HepG2 (cell line): ENCODE measurements at regions not wholly inside any gene's neighbourhood (a gene's known extent, or its start where the extent isn't known, plus 50 kb on each side); places are given as distances from the start of the nearest gene placed in this dataset.

Experiments
- CHCHD3 ChIP-seq: sonication (generic); formaldehyde crosslinking; IDR thresholded peaks from 2 replicates; pipeline ENCODE4 v1.8.0; 2022; ENCODE audit warnings: mild to moderate bottlenecking, missing genetic modification reagents, moderate library complexity
- FOXA3 ChIP-seq: IDR thresholded peaks from 2 replicates; pipeline ENCODE4 v1.6.1; 2016; ENCODE audit warnings: missing genetic modification reagents, missing compliant biosample characterization
- MAFF ChIP-seq: IDR thresholded peaks from 2 replicates; pipeline ENCODE4 v1.6.1; 2011; ENCODE audit warnings: low read depth, low read length, improper control_type of control experiment
- POLR2A ChIP-seq, 2 experiments: IDR thresholded peaks; 2 replicates each; pipeline ENCODE4 v1.6.1; 2011; ENCODE audit warnings: low read depth in 2 of 2, low read length in 2 of 2, mild to moderate bottlenecking in 1 of 2, moderate library complexity in 1 of 2; ENCODE audit not compliant: insufficient read depth in 1 of 2
- POLR2AphosphoS5 ChIP-seq: IDR thresholded peaks from 2 replicates; pipeline ENCODE4 v1.6.1; 2012; ENCODE audit warnings: low read depth, low read length
- RAD21 ChIP-seq: fragments of 450-650 bp; formaldehyde crosslinking; IDR thresholded peaks from 2 replicates; pipeline ENCODE4 v1.5.0; 2020; ENCODE audit warnings: mild to moderate bottlenecking
- SMC3 ChIP-seq: IDR thresholded peaks from 2 replicates; pipeline ENCODE4 v1.6.1; 2011; ENCODE audit warnings: low read length, improper control_type of control experiment
- ZKSCAN1 ChIP-seq: fragments of 150-350 bp; IDR thresholded peaks from 2 replicates; pipeline ENCODE4 v1.6.1; 2014; ENCODE audit warnings: low read length
- TF ChIP-seq, protein P1 (sequence below): sonication (generic); formaldehyde crosslinking; IDR thresholded peaks from 2 replicates; pipeline ENCODE4 v1.5.0; 2020; ENCODE audit warnings: mild to moderate bottlenecking, missing genetic modification reagents, moderate library complexity
- TF ChIP-seq, protein P2 (sequence below): sonication (generic); formaldehyde crosslinking; IDR thresholded peaks from 2 replicates; pipeline ENCODE4 v1.5.0; 2020; ENCODE audit warnings: missing genetic modification reagents
- TF ChIP-seq, protein P3 (sequence below): sonication (generic); formaldehyde crosslinking; IDR thresholded peaks from 2 replicates; pipeline ENCODE4 v1.4.0; 2020; ENCODE audit warnings: missing genetic modification reagents

DNA sequence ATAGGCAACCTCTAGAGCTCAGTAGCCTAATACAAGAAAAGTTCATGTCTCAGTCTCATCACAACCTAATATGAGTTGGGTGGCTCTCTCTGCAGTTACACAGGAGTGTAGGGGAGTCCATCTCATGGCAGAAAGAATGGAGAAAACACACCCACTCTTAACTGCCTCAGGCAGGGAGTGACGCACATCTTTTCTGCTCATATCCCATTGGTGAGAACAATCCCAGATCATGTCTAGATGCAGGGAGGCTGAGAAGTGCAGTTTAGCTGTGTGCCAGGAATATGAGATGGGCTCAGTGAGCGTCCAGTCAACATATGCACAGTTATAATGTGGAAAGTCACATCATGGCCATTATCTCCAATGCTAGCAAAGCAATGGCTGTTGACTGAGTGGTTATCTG is 59.3 kb upstream of the KCNA5 start:
- TF ChIP-seq SMC3 = no peak
- TF ChIP-seq, protein P1, sequence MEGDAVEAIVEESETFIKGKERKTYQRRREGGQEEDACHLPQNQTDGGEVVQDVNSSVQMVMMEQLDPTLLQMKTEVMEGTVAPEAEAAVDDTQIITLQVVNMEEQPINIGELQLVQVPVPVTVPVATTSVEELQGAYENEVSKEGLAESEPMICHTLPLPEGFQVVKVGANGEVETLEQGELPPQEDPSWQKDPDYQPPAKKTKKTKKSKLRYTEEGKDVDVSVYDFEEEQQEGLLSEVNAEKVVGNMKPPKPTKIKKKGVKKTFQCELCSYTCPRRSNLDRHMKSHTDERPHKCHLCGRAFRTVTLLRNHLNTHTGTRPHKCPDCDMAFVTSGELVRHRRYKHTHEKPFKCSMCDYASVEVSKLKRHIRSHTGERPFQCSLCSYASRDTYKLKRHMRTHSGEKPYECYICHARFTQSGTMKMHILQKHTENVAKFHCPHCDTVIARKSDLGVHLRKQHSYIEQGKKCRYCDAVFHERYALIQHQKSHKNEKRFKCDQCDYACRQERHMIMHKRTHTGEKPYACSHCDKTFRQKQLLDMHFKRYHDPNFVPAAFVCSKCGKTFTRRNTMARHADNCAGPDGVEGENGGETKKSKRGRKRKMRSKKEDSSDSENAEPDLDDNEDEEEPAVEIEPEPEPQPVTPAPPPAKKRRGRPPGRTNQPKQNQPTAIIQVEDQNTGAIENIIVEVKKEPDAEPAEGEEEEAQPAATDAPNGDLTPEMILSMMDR (CRISPR knock-in tag) = no peak
- TF ChIP-seq MAFF = no peak
- no peak for TF ChIP-seq CHCHD3 (CRISPR knock-in tag)
- TF ChIP-seq, protein P2, sequence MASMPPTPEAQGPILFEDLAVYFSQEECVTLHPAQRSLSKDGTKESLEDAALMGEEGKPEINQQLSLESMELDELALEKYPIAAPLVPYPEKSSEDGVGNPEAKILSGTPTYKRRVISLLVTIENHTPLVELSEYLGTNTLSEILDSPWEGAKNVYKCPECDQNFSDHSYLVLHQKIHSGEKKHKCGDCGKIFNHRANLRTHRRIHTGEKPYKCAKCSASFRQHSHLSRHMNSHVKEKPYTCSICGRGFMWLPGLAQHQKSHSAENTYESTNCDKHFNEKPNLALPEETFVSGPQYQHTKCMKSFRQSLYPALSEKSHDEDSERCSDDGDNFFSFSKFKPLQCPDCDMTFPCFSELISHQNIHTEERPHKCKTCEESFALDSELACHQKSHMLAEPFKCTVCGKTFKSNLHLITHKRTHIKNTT (CRISPR knock-in tag) = no peak
- TF ChIP-seq POLR2A (IDR thresholded peaks at IDR 0.05; ENCODE audit: insufficient read depth in 1 of 2, low read depth in 2 of 2, low read length in 2 of 2) = no peak
- TF ChIP-seq POLR2AphosphoS5 = no peak
- no peak for TF ChIP-seq ZKSCAN1
- TF ChIP-seq FOXA3 (CRISPR knock-in tag) = no peak
- TF ChIP-seq, protein P3, sequence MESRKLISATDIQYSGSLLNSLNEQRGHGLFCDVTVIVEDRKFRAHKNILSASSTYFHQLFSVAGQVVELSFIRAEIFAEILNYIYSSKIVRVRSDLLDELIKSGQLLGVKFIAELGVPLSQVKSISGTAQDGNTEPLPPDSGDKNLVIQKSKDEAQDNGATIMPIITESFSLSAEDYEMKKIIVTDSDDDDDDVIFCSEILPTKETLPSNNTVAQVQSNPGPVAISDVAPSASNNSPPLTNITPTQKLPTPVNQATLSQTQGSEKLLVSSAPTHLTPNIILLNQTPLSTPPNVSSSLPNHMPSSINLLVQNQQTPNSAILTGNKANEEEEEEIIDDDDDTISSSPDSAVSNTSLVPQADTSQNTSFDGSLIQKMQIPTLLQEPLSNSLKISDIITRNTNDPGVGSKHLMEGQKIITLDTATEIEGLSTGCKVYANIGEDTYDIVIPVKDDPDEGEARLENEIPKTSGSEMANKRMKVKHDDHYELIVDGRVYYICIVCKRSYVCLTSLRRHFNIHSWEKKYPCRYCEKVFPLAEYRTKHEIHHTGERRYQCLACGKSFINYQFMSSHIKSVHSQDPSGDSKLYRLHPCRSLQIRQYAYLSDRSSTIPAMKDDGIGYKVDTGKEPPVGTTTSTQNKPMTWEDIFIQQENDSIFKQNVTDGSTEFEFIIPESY (CRISPR knock-in tag) = no peak
- no peak for TF ChIP-seq RAD21 (CRISPR knock-in tag)
